Breast epithelium (tissue), 4 donors: ENCODE measurements at regions not wholly inside any gene's neighbourhood (a gene's known extent, or its start where the extent isn't known, plus 50 kb on each side); places are given as distances from the start of the nearest gene placed in this dataset.

Experiments used
- DNase-seq, 2 donors: peaks; one replicate each; pipeline ENCODE4 v3.0.0-alpha.2; 2019; ENCODE audit warnings: low spot score in 2 of 2
- H3K27ac ChIP-seq, 2 donors: fragments of 200-600 bp; sonication (generic) in 1 of 2; one replicate each; pipeline ENCODE4 v1.5.1; 2016 to 2019; ENCODE audit warnings: mild to moderate bottlenecking in 1 of 2
- H3K27me3 ChIP-seq, 2 donors: fragments of 200-600 bp; sonication (generic) in 1 of 2; one replicate each; pipeline versions ENCODE4 v1.5.1 to v1.6.0; 2017 to 2019; ENCODE audit warnings: control low read depth in 1 of 2, mild to moderate bottlenecking in 1 of 2
- H3K36me3 ChIP-seq: fragments of 200-600 bp; one replicate; pipeline ENCODE4 v1.5.1; 2019
- H3K4me1 ChIP-seq, 2 donors: fragments of 200-600 bp; sonication (generic); one replicate each; pipeline ENCODE4 v1.5.1; 2016 to 2019; ENCODE audit warnings: control low read depth in 1 of 2
- H3K4me3 ChIP-seq, 3 donors: fragments of 200-600 bp; sonication (generic); 1 replicate in 2 of 3; 2 replicates in 1 of 3; pipeline ENCODE4 v1.5.1; 2016 to 2019; ENCODE audit warnings: mild to moderate bottlenecking in 3 of 3, moderate library complexity in 2 of 3
- H3K9me3 ChIP-seq, 2 donors: fragments of 200-600 bp; sonication (generic) in 1 of 2; one replicate each; pipeline ENCODE4 v1.5.1; 2016 to 2019; ENCODE audit warnings: control low read depth in 1 of 2
- CTCF ChIP-seq, 3 donors: fragments of 450-650 bp; IDR thresholded peaks; one replicate each; pipeline ENCODE4 v1.5.1; 2016 to 2017; ENCODE audit warnings: antibody characterized with exemption in 3 of 3, mild to moderate bottlenecking in 3 of 3, moderate library complexity in 3 of 3
- POLR2A ChIP-seq: fragments of 450-650 bp; IDR thresholded peaks from one replicate; pipeline ENCODE4 v1.6.1; 2016; ENCODE audit warnings: antibody characterized with exemption, mild to moderate bottlenecking, moderate library complexity
- POLR2AphosphoS5 ChIP-seq, 3 donors: sonication (generic); formaldehyde crosslinking; IDR thresholded peaks; one replicate each; pipeline ENCODE4 v1.6.1; 2017; ENCODE audit warnings: antibody characterized with exemption in 3 of 3
- intact Hi-C: fragments of 100-400 bp; cut with DNase I; formaldehyde crosslinking; loops from one replicate; pipeline ENCODE4 v1.15.1; 2023; ENCODE audit warnings: low total_unique reads

- Histone ChIP-seq H3K36me3 (no peaks in the 10 kb centered on the region), H3K4me1 (no peaks in the 10 kb centered on the region), H3K4me3 (peak overlapping the region in 2 of 3 donors; percentile 28 to 54), H3K27ac (peak overlapping the region; percentile 21 to 52), H3K27me3 (no peaks in the 10 kb centered on the region), H3K9me3 (no peaks in the 10 kb centered on the region)
- peak; percentile 18 to 51 for DNase-seq
- no peak for TF ChIP-seq POLR2A
- no peak for TF ChIP-seq POLR2AphosphoS5 (IDR thresholded peaks at IDR 0.05)
- TF ChIP-seq CTCF (IDR thresholded peaks at IDR 0.05) = no peak
- intact Hi-C loops = no loop called here
Measured at GRCh38 chr2:128607911-128608506, 289.3 kb upstream of the HS6ST1 start.

- no peaks in the 10 kb centered on the region for H3K27me3 ChIP-seq
- intact Hi-C loops = no loop called here
- peak in 1 of 2 donors; percentile 30 for DNase-seq
Measured at GRCh38 chr2:128608921-128609880, 290.5 kb upstream of the HS6ST1 start.

GRCh38 chr2:128610496-128610895, 291.8 kb upstream of the HS6ST1 start:
- Histone ChIP-seq H3K4me3 (no peak overlapping the region), H3K9me3 (no peaks in the 10 kb centered on the region), H3K27me3 (no peaks in the 10 kb centered on the region), H3K4me1 (no peaks in the 10 kb centered on the region), H3K27ac (no peak overlapping the region), H3K36me3 (no peaks in the 10 kb centered on the region)
- peak in 1 of 2 donors; percentile 25 for DNase-seq
- intact Hi-C loops = no loop called here
- TF ChIP-seq POLR2AphosphoS5 (IDR thresholded peaks at IDR 0.05) (no peak), POLR2A (no peak), CTCF (IDR thresholded peaks at IDR 0.05) (no peak)

More at GRCh38 chr2:128608921-128609880, 290.5 kb upstream of the HS6ST1 start:
- Histone ChIP-seq H3K27ac (no peak overlapping the region), H3K36me3 (no peaks in the 10 kb centered on the region), H3K4me1 (no peaks in the 10 kb centered on the region), H3K9me3 (no peaks in the 10 kb centered on the region), H3K4me3 (no peak overlapping the region)
- TF ChIP-seq POLR2AphosphoS5 (IDR thresholded peaks at IDR 0.05) (no peak), CTCF (IDR thresholded peaks at IDR 0.05) (no peak), POLR2A (no peak)

GRCh38 chr2:128611421-128612320, 293.0 kb upstream of the HS6ST1 start:
- intact Hi-C loops = no loop called here
- no peak for TF ChIP-seq POLR2AphosphoS5 (IDR thresholded peaks at IDR 0.05)
- no peak for TF ChIP-seq CTCF (IDR thresholded peaks at IDR 0.05)
- no peak for TF ChIP-seq POLR2A
- H3K4me3 ChIP-seq = no peak overlapping the region
- peak in 1 of 2 donors; percentile 30 for DNase-seq
- H3K27me3 ChIP-seq = no peaks in the 10 kb centered on the region
- no peaks in the 10 kb centered on the region for H3K4me1 ChIP-seq
- no peaks in the 10 kb centered on the region for H3K36me3 ChIP-seq
- no peak overlapping the region for H3K27ac ChIP-seq
- no peaks in the 10 kb centered on the region for H3K9me3 ChIP-seq
